Kidney epithelial cell (primary cell): ENCODE measurements at regions not wholly inside any gene's neighbourhood (a gene's known extent, or its start where the extent isn't known, plus 50 kb on each side); places are given as distances from the start of the nearest gene placed in this dataset.

Source experiments
- DNase-seq: peaks from one replicate; pipeline ENCODE4 v3.0.0-alpha.2; 2010; ENCODE audit warnings: low read depth
- H3K27me3 ChIP-seq: 2 replicates; pipeline ENCODE4 v1.6.0; 2011; ENCODE audit warnings: low read length; ENCODE audit not compliant: control insufficient read depth, insufficient read depth
- H3K36me3 ChIP-seq: 2 replicates; pipeline ENCODE4 v1.5.1; 2011; ENCODE audit warnings: low read length; ENCODE audit not compliant: control insufficient read depth, insufficient read depth
- H3K4me3 ChIP-seq: 2 replicates; pipeline ENCODE4 v1.5.1; 2011; ENCODE audit warnings: low read depth, mild to moderate bottlenecking, control low read depth, low read length
- CTCF ChIP-seq: IDR thresholded peaks from 2 replicates; pipeline ENCODE4 v1.5.1; 2011; ENCODE audit warnings: mild to moderate bottlenecking, moderate library complexity, low read length, control low read depth, inconsistent platforms; ENCODE audit not compliant: insufficient read depth, poor library complexity, severe bottlenecking

DNA sequence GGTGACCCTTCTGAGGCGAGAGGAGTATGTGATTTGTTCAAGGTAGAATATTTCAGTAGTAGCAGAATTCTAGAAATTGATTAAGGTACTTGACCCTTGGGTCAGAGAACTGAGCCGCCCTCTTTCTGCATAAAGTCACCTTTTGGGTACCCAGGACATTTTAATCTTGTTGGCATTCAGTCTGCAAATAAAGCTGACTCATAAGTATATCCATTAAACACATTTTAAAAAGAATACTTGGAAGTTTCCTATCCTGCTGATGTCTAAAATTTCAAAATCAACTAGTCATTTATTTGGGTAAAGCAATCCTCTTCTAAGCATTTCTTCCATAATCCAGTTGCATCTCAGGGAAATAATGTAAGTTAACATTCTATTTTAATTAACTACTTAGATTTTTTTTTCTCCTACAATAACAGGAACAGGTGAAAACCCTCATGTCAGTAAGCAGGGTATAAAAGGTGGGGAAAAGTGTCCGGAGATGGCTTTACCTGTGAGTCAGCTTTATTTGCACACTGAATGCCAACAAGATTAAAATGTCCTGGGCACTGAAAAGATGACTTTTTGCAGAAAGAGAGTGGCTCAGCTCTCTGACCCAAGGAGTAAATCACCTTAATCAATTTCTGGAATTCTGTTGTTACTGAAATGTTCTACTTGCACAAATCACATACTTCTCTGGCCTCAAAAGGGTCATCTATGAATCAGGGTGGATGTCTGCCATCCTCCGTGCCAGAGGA, 78.7 kb upstream of the ITGA6 start:
- DNase-seq, result no peak
- H3K4me3 ChIP-seq, result no peak overlapping the region
- no peak for TF ChIP-seq CTCF
- no peaks in the 10 kb centered on the region for H3K27me3 ChIP-seq
- no peaks in the 10 kb centered on the region for H3K36me3 ChIP-seq

DNA sequence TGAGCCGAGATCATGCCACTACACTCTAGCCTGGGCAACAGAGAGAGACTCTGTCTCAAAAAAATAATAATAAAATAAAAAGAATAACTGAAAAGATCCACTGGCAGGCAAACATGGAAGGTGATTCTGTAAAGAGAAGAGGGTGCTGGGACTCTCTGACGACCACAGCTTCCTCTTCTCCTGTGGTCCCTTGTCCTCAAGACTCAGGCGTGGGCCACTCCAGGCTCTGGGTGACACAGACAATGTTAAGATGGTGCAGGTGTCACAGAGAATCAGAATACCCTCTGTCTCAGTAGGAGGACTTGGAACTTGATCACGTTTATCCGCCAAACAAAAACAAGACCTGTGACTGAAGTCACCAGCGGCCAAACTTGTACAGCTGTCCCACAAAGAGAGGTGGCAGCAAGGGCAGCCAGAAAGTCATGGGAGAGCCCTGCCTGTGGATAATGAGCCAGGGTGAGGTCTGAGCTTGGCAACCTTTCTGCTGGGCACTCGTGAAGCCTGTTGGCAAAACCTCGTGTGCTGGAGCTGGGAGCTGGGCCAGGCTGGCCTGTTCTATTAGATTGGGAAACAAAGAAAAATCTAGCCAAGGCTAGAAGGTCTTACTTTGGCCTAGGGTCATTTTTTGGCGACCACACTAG, 76.4 kb upstream of the ITGA6 start:
- H3K4me3 ChIP-seq, result no peak overlapping the region
- no peak for TF ChIP-seq CTCF
- H3K27me3 ChIP-seq, result no peaks in the 10 kb centered on the region
- DNase-seq, result no peak
- H3K36me3 ChIP-seq, result no peaks in the 10 kb centered on the region

DNA sequence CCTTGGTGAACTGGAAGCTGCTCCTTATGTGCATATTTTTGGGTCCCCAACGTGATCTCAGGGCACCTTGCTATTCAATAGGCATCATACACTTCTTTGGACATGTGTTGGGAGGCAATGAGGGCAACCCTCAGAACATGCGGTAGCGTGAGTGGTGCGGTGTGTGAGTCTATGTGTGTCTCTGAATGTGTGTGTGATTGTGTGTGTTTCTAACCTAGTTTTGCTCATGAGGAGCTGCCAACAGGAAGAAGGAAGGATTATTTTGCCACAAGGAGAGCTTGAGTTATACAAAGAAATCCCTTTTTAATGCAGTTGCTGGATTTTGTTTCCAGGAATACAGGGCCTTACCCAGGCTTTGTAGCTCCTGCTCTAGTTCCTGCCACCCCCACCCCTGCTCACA, 75.8 kb upstream of the ITGA6 start:
- Histone ChIP-seq H3K27me3 (no peaks in the 10 kb centered on the region), H3K36me3 (no peaks in the 10 kb centered on the region), H3K4me3 (no peak overlapping the region)
- DNase-seq, result no peak
- TF ChIP-seq CTCF, result no peak

DNA sequence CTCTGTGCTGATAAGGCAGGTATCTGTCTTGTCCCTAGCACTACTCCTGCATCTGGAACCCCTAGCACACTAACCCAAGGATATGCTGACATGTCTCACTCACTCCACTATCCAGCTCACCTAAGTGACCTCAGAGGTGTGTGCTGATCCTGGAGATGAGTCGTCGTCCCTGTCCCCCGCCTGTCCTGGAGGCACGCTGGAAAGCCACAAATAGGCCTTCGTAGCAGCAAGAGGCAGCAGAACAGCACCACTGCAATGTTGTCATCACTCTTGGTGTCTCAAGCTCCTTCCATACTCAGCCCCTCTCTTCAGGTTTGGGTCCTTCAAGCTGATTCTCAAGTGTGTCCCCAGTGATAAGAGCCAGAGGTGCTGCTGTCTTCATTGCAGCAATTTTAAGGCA, 73.0 kb upstream of the ITGA6 start:
- no peak for DNase-seq
- no peak for TF ChIP-seq CTCF
- H3K36me3 ChIP-seq, result no peaks in the 10 kb centered on the region
- H3K4me3 ChIP-seq, result no peak overlapping the region
- H3K27me3 ChIP-seq, result peaks cover 2% of the 10 kb centered on the region

DNA sequence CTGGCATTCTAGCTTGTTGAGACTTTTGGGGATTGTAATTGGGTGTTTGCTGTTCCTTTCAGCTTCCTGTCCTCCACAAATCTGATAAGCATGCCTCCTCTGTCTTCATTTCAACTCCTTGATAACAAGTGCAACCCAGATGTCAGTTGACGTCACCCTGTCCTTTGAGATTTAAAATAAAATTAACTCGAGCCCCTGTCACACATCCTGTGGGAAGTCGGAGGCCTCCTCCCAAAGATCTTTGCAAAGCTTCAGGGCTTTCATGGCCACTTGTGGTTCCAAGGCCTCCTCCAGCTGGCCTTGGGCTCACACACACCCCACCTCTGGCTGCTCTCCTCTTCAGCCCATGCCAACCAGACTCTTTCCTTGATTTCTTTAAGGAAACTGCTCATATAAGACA, 69.9 kb upstream of the ITGA6 start:
- H3K27me3 ChIP-seq, result peaks cover 2% of the 10 kb centered on the region
- DNase-seq, result no peak
- no peaks in the 10 kb centered on the region for H3K36me3 ChIP-seq
- no peak overlapping the region for H3K4me3 ChIP-seq
- TF ChIP-seq CTCF, result no peak
